Transverse colon (tissue), 4 donors: ENCODE measurements at regions not wholly inside any gene's neighbourhood (a gene's known extent, or its start where the extent isn't known, plus 50 kb on each side); places are given as distances from the start of the nearest gene placed in this dataset.

Source experiments
- CTCF ChIP-seq, 5 experiments: fragments of 200-600 bp in 3 of 5; fragments of 450-650 bp in 2 of 5; sonication (generic) in 3 of 5; IDR thresholded peaks; 1 replicate in 2 of 5; 2 replicates in 3 of 5; pipeline ENCODE4 v1.5.1; 2016 to 2017; ENCODE audit warnings: antibody characterized with exemption in 5 of 5, inconsistent platforms in 3 of 5, mild to moderate bottlenecking in 2 of 5, moderate library complexity in 1 of 5
- POLR2A ChIP-seq: fragments of 450-650 bp; IDR thresholded peaks from one replicate; pipeline ENCODE4 v1.6.1; 2016; ENCODE audit warnings: antibody characterized with exemption, mild to moderate bottlenecking, moderate library complexity
- POLR2AphosphoS5 ChIP-seq, 3 donors: sonication (generic); formaldehyde crosslinking; IDR thresholded peaks; one replicate each; pipeline ENCODE4 v1.6.1; 2016; ENCODE audit warnings: antibody characterized with exemption in 3 of 3

- TF ChIP-seq CTCF (IDR thresholded peaks at IDR 0.05) = no peak
- TF ChIP-seq POLR2A = no peak
- TF ChIP-seq POLR2AphosphoS5 (IDR thresholded peaks at IDR 0.05) = no peak
Measured at GRCh38 chr12:125836647-125837046, 771.4 kb downstream of the AACS start.
